OCI-LY1 (cell line): ENCODE measurements at regions not wholly inside any gene's neighbourhood (a gene's known extent, or its start where the extent isn't known, plus 50 kb on each side); places are given as distances from the start of the nearest gene placed in this dataset.

Experiments
- H2AFZ ChIP-seq: fragments of 200-600 bp; sonication (generic), shearing (Covaris generic); 2 replicates; pipeline ENCODE4 v1.6.0; 2014; ENCODE audit warnings: antibody characterized with exemption, mild to moderate bottlenecking, low read length
- H3F3A ChIP-seq: fragments of 200-600 bp; sonication (generic), shearing (Covaris generic); 2 replicates; pipeline ENCODE4 v1.6.0; 2014; ENCODE audit warnings: mild to moderate bottlenecking, antibody characterized with exemption, low read length, moderate library complexity; ENCODE audit not compliant: insufficient read depth
- H3K27ac ChIP-seq: fragments of 200-600 bp; sonication (generic); 2 replicates; pipeline ENCODE4 v1.5.1; 2014; ENCODE audit warnings: low read length, mixed run types, mild to moderate bottlenecking, low read depth; ENCODE audit not compliant: poor library complexity, severe bottlenecking
- H3K27me3 ChIP-seq: fragments of 200-600 bp; sonication (generic); 2 replicates; pipeline ENCODE4 v1.6.0; 2014; ENCODE audit warnings: antibody characterized with exemption, mild to moderate bottlenecking, low read length, moderate library complexity; ENCODE audit not compliant: insufficient read depth
- H3K36me3 ChIP-seq: fragments of 200-600 bp; sonication (generic); 2 replicates; pipeline ENCODE4 v1.6.1; 2014; ENCODE audit warnings: mild to moderate bottlenecking, antibody characterized with exemption, low read length, moderate library complexity, mixed read lengths; ENCODE audit not compliant: insufficient read depth
- H3K4me1 ChIP-seq: fragments of 200-600 bp; sonication (generic); 2 replicates; pipeline ENCODE4 v1.5.1; 2014; ENCODE audit warnings: mild to moderate bottlenecking, low read length, moderate library complexity; ENCODE audit not compliant: insufficient read depth, severe bottlenecking
- H3K4me2 ChIP-seq: fragments of 200-600 bp; sonication (generic), shearing (Covaris generic); 2 replicates; pipeline ENCODE4 v1.6.1; 2014; ENCODE audit warnings: low read length
- H3K4me3 ChIP-seq: fragments of 200-600 bp; sonication (generic); 2 replicates; pipeline ENCODE4 v1.5.1; 2014; ENCODE audit warnings: low read length, low read depth, mild to moderate bottlenecking, mixed read lengths; ENCODE audit not compliant: poor library complexity, severe bottlenecking
- H3K79me2 ChIP-seq: fragments of 200-600 bp; shearing (Covaris generic); 2 replicates; pipeline ENCODE4 v1.6.1; 2016; ENCODE audit warnings: mixed run types, low read length, mixed read lengths; ENCODE audit not compliant: insufficient read depth
- H3K9ac ChIP-seq: fragments of 200-600 bp; sonication (generic), shearing (Covaris generic); 2 replicates; pipeline ENCODE4 v1.6.1; 2014; ENCODE audit warnings: mild to moderate bottlenecking, low read length, mixed read lengths
- H3K9me2 ChIP-seq: fragments of 200-600 bp; sonication (generic), shearing (Covaris generic); 2 replicates; pipeline ENCODE4 v1.6.1; 2014; ENCODE audit warnings: low read depth, mild to moderate bottlenecking, low read length, mixed read lengths
- H3K9me3 ChIP-seq: fragments of 200-600 bp; shearing (Covaris generic); 2 replicates; pipeline ENCODE4 v1.6.1; 2014; ENCODE audit warnings: low read length, mixed read lengths
- H4K20me1 ChIP-seq: fragments of 200-600 bp; sonication (generic), shearing (Covaris generic); 2 replicates; pipeline ENCODE4 v1.6.0; 2016; ENCODE audit warnings: mild to moderate bottlenecking, low read length; ENCODE audit not compliant: insufficient read depth
- CTCF ChIP-seq: fragments of 200-600 bp; sonication (generic), shearing (Covaris generic); IDR thresholded peaks from 2 replicates; pipeline ENCODE4 v1.5.1; 2017; ENCODE audit warnings: mild to moderate bottlenecking, antibody characterized with exemption, low read length, moderate library complexity, mixed read lengths
- EZH2 ChIP-seq: fragments of 200-600 bp; sonication (generic), shearing (Covaris generic); IDR thresholded peaks from 2 replicates; pipeline ENCODE4 v1.8.0; 2017; ENCODE audit warnings: borderline replicate concordance, mixed run types, mild to moderate bottlenecking, antibody characterized with exemption, low read length, moderate library complexity, mixed read lengths

GRCh38 chrX:40349251-40349650, 231.5 kb upstream of the ATP6AP2 start:
- Histone ChIP-seq H4K20me1 (no peaks in the 10 kb centered on the region), H3K9me2 (no peaks in the 10 kb centered on the region), H3K4me3 (no peak overlapping the region), H3K27me3 (no peaks in the 10 kb centered on the region), H3K36me3 (no peaks in the 10 kb centered on the region), H3F3A (no peaks in the 10 kb centered on the region), H3K9me3 (no peaks in the 10 kb centered on the region), H3K4me2 (no peak overlapping the region), H3K27ac (no peak overlapping the region), H2AFZ (no peak overlapping the region), H3K9ac (no peak overlapping the region), H3K79me2 (no peaks in the 10 kb centered on the region), H3K4me1 (no peaks in the 10 kb centered on the region)
- no peak for TF ChIP-seq EZH2
- TF ChIP-seq CTCF: no peak

GRCh38 chrX:40346379-40346778, 234.4 kb upstream of the ATP6AP2 start:
- H3K27ac ChIP-seq: no peak overlapping the region
- H3K4me1 ChIP-seq: no peaks in the 10 kb centered on the region
- no peaks in the 10 kb centered on the region for H3K9me3 ChIP-seq
- no peak overlapping the region for H3K4me2 ChIP-seq
- H3K9ac ChIP-seq: no peak overlapping the region
- H4K20me1 ChIP-seq: no peaks in the 10 kb centered on the region
- H3K36me3 ChIP-seq: no peaks in the 10 kb centered on the region
- no peaks in the 10 kb centered on the region for H3K79me2 ChIP-seq
- no peak overlapping the region for H3K4me3 ChIP-seq
- H3K27me3 ChIP-seq: no peaks in the 10 kb centered on the region
- TF ChIP-seq CTCF (no peak), EZH2 (no peak)
- H3K9me2 ChIP-seq: no peaks in the 10 kb centered on the region
- H2AFZ ChIP-seq: no peak overlapping the region
- H3F3A ChIP-seq: no peaks in the 10 kb centered on the region

- Histone ChIP-seq H4K20me1 (no peaks in the 10 kb centered on the region), H3K4me3 (no peak overlapping the region), H3K9me2 (no peaks in the 10 kb centered on the region), H3K27me3 (no peaks in the 10 kb centered on the region), H3K79me2 (no peaks in the 10 kb centered on the region), H2AFZ (no peak overlapping the region), H3K36me3 (no peaks in the 10 kb centered on the region), H3K4me2 (no peak overlapping the region), H3F3A (no peaks in the 10 kb centered on the region), H3K9me3 (no peaks in the 10 kb centered on the region), H3K9ac (no peak overlapping the region), H3K4me1 (no peaks in the 10 kb centered on the region), H3K27ac (no peak overlapping the region)
- TF ChIP-seq CTCF (no peak), EZH2 (no peak)
Measured at GRCh38 chrX:40343319-40343718, 237.5 kb upstream of the ATP6AP2 start.
